OCI-LY3 (cell line): ENCODE measurements at regions not wholly inside any gene's neighbourhood (a gene's known extent, or its start where the extent isn't known, plus 50 kb on each side); places are given as distances from the start of the nearest gene placed in this dataset.

Experiments
- H2AFZ ChIP-seq: fragments of 200-600, 300-600 bp; shearing (Covaris generic); 2 replicates; pipeline ENCODE4 v1.6.0; 2014; ENCODE audit warnings: antibody characterized with exemption, low read depth, low read length
- H3K27ac ChIP-seq: fragments of 200-600, 300-600 bp; sonication (generic); 2 replicates; pipeline ENCODE4 v1.5.1; 2014; ENCODE audit warnings: mild to moderate bottlenecking, low read length, moderate library complexity, mixed read lengths
- H3K27me3 ChIP-seq: fragments of 200-600, 300-600 bp; sonication (generic); 2 replicates; pipeline ENCODE4 v1.6.1; 2014; ENCODE audit warnings: low read depth, low read length, mixed read lengths
- H3K36me3 ChIP-seq: fragments of 200-600, 300-600 bp; sonication (generic); replicated peaks from 2 replicates; pipeline ENCODE3; 2014; ENCODE audit warnings: low read depth, low read length, mixed read lengths
- H3K4me1 ChIP-seq: fragments of 300-600, 200-600 bp; sonication (generic); 2 replicates; pipeline ENCODE4 v1.6.1; 2014; ENCODE audit warnings: low read length, mixed read lengths
- H3K4me2 ChIP-seq: fragments of 200-600, 300-600 bp; sonication (generic); 2 replicates; pipeline ENCODE4 v1.6.1; 2014; ENCODE audit warnings: low read length, mixed read lengths
- H3K4me3 ChIP-seq: fragments of 300-600, 200-600 bp; sonication (generic); 2 replicates; pipeline ENCODE4 v1.5.1; 2014; ENCODE audit warnings: antibody characterized with exemption, mild to moderate bottlenecking, low read length, moderate library complexity
- H3K79me2 ChIP-seq: fragments of 300-600, 200-600 bp; shearing (Covaris generic); 2 replicates; pipeline ENCODE4 v1.6.1; 2014; ENCODE audit warnings: mild to moderate bottlenecking, low read length, mixed read lengths
- H3K9ac ChIP-seq: fragments of 300-600, 200-600 bp; shearing (Covaris generic); 2 replicates; pipeline ENCODE4 v1.6.0; 2014; ENCODE audit warnings: mild to moderate bottlenecking, low read length, moderate library complexity
- H3K9me3 ChIP-seq: fragments of 200-600, 300-600 bp; shearing (Covaris generic); 2 replicates; pipeline ENCODE4 v1.6.1; 2014; ENCODE audit warnings: low read length, mixed read lengths; ENCODE audit not compliant: insufficient read depth
- H4K20me1 ChIP-seq: fragments of 200-600, 300-600 bp; sonication (generic); 2 replicates; pipeline ENCODE4 v1.6.1; 2016; ENCODE audit warnings: low read length, mixed read lengths; ENCODE audit not compliant: insufficient read depth
- CTCF ChIP-seq: fragments of 200-600, 300-600 bp; sonication (generic); IDR thresholded peaks from 2 replicates; pipeline ENCODE4 v1.5.1; 2014; ENCODE audit warnings: antibody characterized with exemption, low read length, low read depth
- EZH2phosphoT487 ChIP-seq: fragments of 200-600 bp; shearing (Covaris generic); IDR thresholded peaks from 2 replicates; pipeline ENCODE4 v1.6.1; 2018; ENCODE audit warnings: antibody characterized with exemption, mixed run types, low read depth

DNA sequence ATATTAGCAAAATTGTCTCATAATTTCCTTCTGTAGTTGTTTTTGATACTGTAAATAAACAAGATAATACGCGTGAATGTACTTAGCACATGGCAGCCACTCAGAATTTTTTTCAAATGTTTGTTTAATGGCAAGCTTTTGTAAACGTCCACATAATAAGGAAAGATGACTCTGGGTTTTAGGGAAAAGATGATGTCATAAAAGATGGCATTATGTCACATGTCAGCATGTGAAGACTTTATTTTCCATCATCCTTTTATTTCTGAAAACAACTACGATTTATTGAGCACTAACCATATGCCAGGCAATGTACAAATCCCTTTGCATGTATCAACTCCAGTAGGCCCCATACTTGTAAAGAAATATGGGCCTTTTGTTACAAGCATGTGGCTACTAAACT is 139.9 kb downstream of the C11orf91 start:
- Histone ChIP-seq H3K4me1 (peaks cover 14% of the 10 kb centered on the region), H4K20me1 (no peaks in the 10 kb centered on the region), H2AFZ (no peak overlapping the region), H3K27me3 (peaks cover 4% of the 10 kb centered on the region; the same call in 1 of the 2 replicates), H3K9me3 (no peaks in the 10 kb centered on the region), H3K9ac (no peak overlapping the region), H3K4me2 (no peak overlapping the region), H3K36me3 (no peaks in the 10 kb centered on the region), H3K27ac (no peak overlapping the region), H3K4me3 (no peak overlapping the region), H3K79me2 (no peaks in the 10 kb centered on the region)
- TF ChIP-seq CTCF (no peak), EZH2phosphoT487 (no peak)

- Histone ChIP-seq H4K20me1 (no peaks in the 10 kb centered on the region), H3K4me2 (no peak overlapping the region), H3K79me2 (no peaks in the 10 kb centered on the region), H3K4me3 (no peak overlapping the region), H3K27ac (no peak overlapping the region), H3K4me1 (peaks cover 10% of the 10 kb centered on the region), H3K27me3 (peaks cover 4% of the 10 kb centered on the region; the same call in 1 of the 2 replicates), H2AFZ (no peak overlapping the region), H3K9me3 (no peaks in the 10 kb centered on the region), H3K9ac (no peak overlapping the region), H3K36me3 (no peaks in the 10 kb centered on the region)
- TF ChIP-seq EZH2phosphoT487 (no peak), CTCF (no peak)
These were observed 141.1 kb downstream of the C11orf91 start for GRCh38 chr11:33559567-33559966.

GRCh38 chr11:33558097-33558496 is 142.5 kb downstream of the C11orf91 start:
- H3K4me2 ChIP-seq: no peak overlapping the region
- no peaks in the 10 kb centered on the region for H3K79me2 ChIP-seq
- peaks cover 10% of the 10 kb centered on the region for H3K4me1 ChIP-seq
- TF ChIP-seq EZH2phosphoT487 (no peak), CTCF (no peak)
- H3K27ac ChIP-seq: no peak overlapping the region
- H4K20me1 ChIP-seq: no peaks in the 10 kb centered on the region
- no peak overlapping the region for H3K4me3 ChIP-seq
- 0 out of 2 replicates have a peak, but pooled peaks cover 4% of the 10 kb centered on the region for H3K27me3 ChIP-seq
- no peaks in the 10 kb centered on the region for H3K9me3 ChIP-seq
- no peak overlapping the region for H2AFZ ChIP-seq
- H3K9ac ChIP-seq: no peak overlapping the region
- no peaks in the 10 kb centered on the region for H3K36me3 ChIP-seq

DNA sequence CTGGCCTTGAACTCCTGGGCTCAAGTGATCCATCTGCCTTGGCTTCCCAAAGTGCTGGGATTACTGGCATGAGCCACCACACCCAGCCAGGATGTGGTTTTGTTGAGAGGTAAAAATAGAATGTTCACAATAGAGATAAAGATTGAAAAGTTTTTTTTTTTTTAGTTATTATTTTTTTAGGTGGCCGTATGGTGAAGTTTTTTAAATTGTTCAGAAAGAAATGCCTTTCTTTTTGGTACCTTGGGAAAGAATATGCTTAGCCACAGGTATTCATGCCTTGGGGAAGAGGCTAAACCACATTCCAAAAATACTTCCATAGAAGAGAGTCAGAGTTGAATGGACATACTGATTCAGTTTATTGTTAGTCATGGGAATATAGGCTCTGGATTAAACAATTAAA is 143.4 kb downstream of the C11orf91 start:
- no peaks in the 10 kb centered on the region for H4K20me1 ChIP-seq
- TF ChIP-seq EZH2phosphoT487: no peak
- TF ChIP-seq CTCF: no peak
- H3K4me2 ChIP-seq: no peak overlapping the region
- no peaks in the 10 kb centered on the region for H3K9me3 ChIP-seq
- H2AFZ ChIP-seq: no peak overlapping the region
- no peaks in the 10 kb centered on the region for H3K79me2 ChIP-seq
- H3K36me3 ChIP-seq: no peaks in the 10 kb centered on the region
- no peak overlapping the region for H3K27ac ChIP-seq
- H3K9ac ChIP-seq: no peak overlapping the region
- H3K4me1 ChIP-seq: peaks cover 3% of the 10 kb centered on the region
- peaks cover 4% of the 10 kb centered on the region; the same call in 1 of the 2 replicates for H3K27me3 ChIP-seq
- H3K4me3 ChIP-seq: no peak overlapping the region
